NOMO-1 (cell line): ENCODE measurements at regions not wholly inside any gene's neighbourhood (a gene's known extent, or its start where the extent isn't known, plus 50 kb on each side); places are given as distances from the start of the nearest gene placed in this dataset.

Source experiments
- DNase-seq, 2 experiments: peaks; one replicate each; lab custom pipeline; 2025; ENCODE audit not compliant: unreplicated experiment in 2 of 2; lab: John Stamatoyannopoulos, UW

DNA sequence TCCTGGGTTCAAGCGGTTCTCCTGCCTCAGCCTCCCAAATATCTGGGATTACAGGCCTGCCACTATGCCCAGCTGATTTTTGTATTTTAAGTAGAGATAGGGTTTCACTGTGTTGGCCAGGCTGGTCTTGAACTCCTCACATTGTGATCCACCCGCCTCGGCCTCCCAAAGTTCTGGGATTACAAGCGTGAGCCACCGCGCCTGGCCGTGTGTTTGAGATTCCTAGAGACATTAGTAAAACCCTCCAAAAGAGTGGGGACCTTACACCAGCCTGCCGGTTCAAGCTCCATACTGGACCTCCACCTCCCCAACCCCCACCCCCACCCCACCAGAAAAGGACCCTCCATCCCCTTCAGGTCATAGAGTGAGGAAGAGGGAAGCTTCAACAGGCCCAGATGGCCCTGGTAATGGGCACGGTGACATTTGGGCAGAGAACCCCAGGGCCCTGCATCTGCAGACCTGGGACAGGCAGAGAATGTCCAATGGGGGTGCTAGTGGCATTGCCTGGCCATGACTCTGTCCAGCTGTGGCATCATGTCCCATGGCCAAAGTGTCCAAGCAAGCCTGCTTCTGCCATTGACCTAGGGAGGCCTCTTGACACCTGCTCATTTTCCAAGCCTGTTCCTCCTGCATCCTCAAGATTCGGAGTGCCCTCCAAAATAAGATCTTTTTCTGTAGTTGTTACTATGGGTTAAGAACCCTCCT is 108.9 kb upstream of the KLF13 start:
- DNase-seq: no peak

- no peak for DNase-seq
These were observed 107.4 kb upstream of the KLF13 start for GRCh38 chr15:31219221-31219620.

DNA sequence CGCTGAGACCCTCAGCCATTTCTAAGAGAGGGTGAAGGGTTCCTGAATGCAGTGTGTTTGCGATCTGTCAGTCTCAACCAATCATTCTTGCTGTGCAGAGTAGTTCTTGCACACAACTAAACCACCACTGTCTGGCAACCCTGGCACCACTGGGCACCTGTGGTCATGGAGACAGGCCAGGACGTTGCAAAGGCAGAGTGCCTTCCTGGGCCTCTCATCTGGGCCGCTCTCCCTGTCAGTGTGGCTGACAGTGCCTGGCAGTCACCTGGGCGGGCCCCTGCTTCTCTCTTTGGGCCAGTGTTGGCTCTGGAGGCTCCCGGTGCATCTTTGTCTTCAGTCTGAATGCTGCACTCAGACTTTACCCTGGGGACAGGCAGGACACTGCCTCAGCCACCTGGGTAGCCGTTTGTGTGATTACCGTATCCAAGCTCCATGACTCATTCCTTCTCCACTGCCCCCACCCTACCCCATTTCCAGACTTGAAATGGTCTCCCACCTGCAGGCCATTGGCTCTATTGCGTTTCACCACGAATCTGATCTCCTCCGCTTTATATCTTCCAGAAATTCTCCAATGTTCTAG is 104.6 kb upstream of the KLF13 start:
- DNase-seq: no peak

DNA sequence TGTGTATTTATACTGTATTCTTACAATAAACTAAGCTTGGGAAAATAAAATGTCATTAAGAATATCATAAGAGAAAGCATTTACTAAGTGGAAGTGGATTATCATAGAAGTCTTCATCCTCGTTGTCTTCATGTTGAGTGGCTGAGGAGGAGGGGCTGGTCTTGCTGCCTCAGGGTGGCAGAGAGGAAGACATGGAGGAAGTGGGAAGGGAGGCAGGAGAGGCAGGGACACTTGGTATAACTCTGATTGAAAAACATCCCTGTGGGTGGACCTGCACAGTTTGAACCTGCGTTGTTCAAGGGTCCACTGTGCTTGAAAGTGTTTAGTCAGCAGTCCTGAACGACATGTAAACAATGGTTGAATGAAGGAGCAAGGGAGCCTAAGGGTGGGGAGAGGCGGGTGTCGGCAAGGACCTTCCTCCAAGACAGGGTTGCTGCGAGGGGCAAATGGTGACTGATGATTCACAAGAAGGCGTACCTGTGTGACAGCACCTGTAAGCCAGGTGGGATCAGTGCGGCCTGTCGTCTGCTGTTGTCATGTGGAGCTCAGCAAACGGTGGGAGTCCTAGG is 103.8 kb upstream of the KLF13 start:
- DNase-seq: peak in 1 of 2 experiments; percentile 7

GRCh38 chr15:31223478-31224350 is 102.9 kb upstream of the KLF13 start:
- peak in 1 of 2 experiments; percentile 24 for DNase-seq

- peak in 1 of 2 experiments; percentile 71 for DNase-seq
These were observed 102.0 kb upstream of the KLF13 start for GRCh38 chr15:31224661-31225060.

GRCh38 chr15:31225356-31225955 is 101.2 kb upstream of the KLF13 start:
- no peak for DNase-seq

- no peak for DNase-seq
These were observed 100.6 kb upstream of the KLF13 start for GRCh38 chr15:31226021-31226420.

GRCh38 chr15:31227235-31227634 is 99.4 kb upstream of the KLF13 start:
- DNase-seq: no peak

DNA sequence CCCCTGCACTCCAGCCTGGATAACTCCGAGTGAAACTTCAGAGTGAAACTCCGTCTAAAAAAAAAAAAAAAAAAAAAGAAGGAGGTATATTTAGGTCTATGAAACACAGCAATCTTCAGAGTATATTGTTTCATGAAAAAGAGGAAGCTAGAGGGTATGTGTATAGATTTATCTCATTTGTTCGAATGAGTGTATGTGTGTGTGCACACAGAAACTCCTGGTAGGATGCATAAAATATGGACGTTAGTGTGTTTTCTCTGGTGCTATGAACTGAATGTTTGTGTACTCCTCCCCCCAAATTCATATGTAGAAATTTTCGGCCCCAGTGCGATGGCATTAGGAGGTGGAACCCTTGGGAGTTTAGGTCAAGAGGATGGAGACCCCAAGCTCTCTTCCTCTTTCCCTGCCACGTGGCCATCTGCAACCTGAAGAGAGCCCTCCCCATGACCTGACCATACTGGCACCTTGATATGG is 98.6 kb upstream of the KLF13 start:
- peak; percentile 35 to 81 for DNase-seq

GRCh38 chr15:31228980-31229826 is 97.4 kb upstream of the KLF13 start:
- no peak for DNase-seq

GRCh38 chr15:31230630-31231485 is 95.8 kb upstream of the KLF13 start:
- DNase-seq: no peak

DNA sequence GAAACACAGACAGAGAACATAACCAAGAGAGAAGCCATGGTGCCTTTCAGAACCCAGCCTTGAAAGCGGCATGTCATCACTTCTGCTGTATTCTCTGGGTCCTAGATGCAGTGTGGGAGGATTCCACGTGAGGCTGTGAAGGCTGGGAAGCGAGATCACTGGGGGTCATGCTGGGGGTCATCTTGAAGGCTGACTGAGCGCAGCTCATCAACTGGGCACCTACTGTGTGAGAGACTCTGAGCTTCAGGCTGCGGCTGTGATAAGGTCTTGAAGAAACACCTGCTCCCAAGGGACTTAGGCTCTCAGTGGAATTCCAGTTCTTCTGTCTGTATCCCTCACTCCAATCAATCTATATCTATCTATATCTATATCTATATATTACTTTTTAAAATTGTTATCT is 91.8 kb upstream of the KLF13 start:
- DNase-seq: no peak

DNA sequence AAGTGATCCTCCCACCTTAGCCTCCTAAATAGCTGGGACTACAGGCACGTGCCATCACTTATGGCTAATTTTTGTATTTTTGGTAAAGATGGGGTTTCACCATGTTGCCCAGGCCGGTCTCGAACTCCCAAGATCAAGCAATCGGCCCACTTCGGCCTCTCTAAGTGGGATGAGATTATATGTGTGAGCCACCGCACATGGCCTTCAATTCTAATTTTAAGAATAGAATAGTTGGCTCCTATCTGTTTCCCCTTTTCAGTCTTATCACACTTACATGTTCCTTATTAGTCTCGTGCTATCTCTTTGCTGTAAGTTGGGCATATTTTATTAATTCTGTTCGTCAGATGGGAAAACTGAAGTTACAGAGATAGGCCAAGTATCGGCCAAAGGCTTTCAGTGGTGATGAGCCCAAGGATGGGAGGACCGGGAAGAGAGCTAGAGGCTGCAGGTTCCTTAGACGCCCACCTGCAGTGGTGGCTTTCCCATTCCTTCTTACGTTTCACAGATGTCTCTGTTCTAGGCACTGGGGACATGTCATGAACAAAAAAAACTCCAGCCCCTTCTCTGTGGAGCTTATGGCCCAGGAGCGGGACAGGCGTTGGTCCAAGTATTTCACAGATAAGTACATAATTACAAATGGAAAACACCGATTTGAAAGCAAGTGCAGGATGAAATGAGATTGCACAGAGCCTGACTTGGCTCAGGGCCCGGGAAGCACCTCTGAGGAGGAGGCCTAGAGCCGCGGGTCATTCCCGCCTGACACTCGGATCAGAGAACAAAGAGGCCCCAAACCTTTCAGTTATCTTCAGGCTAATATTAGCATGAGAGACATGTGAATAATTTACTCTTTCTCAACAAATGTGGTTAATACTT is 91.1 kb upstream of the KLF13 start:
- peak in 1 of 2 experiments; percentile 43 for DNase-seq

DNA sequence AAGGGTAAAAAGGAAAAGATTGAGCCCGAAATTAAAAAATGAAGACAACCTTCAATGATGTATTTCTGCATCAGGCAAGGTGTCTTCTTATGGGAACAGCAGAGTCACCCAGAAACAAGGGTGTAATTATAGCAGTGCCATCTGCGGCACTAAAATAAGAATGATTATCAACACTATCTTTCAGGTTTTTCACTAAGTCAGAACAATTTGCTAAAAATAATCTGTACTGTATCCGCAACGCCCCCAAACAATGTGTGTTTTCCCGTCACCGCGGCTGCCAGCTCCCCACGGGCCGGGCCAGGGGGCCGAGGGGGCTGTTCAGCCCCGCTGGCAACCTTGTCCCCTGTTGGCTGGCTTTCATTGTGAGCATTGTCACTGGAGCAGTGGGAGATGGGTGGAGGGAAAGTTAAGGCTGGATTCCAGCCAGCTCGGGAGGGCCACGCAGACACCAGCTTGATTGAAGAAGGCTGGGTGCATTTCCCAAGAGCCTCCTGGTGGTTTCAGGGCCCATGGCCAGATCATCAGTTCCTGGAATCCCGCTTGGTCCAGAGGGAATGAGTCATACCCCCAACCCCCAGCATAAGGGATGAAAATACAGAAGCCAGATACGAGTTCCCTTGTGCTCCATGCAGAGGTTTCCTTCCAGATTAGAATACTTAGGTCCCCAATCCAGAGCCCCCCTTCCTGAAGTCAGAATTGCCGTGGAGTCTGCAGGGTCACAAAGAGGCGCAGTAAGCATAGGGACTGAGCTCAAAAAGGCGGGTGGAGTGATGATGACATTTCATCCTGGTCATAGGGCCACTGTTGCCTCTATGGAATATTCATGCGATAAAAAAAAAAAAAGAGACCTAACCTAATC is 90.2 kb upstream of the KLF13 start:
- DNase-seq: no peak

- DNase-seq: no peak
These were observed 89.7 kb upstream of the KLF13 start for GRCh38 chr15:31237043-31237324.

DNA sequence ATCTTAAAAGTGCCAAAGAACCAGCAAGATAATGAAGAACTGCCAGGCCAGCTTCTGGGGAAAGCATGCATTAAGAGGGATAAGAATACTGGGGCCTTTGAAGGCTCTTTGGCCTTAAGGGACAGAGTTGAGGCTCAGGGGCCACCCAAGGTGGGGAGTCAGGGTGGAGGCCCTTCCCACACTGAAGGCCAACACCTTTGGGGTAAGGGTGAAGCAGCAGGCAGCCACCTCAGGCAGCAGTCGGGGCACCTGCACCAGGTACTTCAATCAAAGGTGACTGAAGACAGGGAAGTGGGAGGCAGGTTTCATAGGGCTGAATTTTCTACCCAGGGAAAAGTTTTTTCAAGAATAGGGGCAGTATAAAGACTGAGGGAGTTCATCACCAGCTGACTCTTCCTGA is 87.7 kb upstream of the KLF13 start:
- DNase-seq: no peak
